H1 (cell line): ENCODE measurements at regions not wholly inside any gene's neighbourhood (a gene's known extent, or its start where the extent isn't known, plus 50 kb on each side); places are given as distances from the start of the nearest gene placed in this dataset.

Experiments used
- CTCF ChIA-PET: fragments of 300-600 bp; sonication (Branson Sonifier 250); formaldehyde crosslinking; loops from one replicate; lab custom pipeline; 2021; ENCODE audit not compliant: partially characterized antibody; lab: Charles Lee
- POLR2A ChIA-PET: fragments of 300-600 bp; sonication (Branson Sonifier 250); formaldehyde crosslinking; loops from one replicate; lab custom pipeline; 2021; ENCODE audit warnings: inconsistent platforms; ENCODE audit not compliant: partially characterized antibody; lab: Charles Lee
- DNase-seq, 2 experiments: peaks; one replicate each; pipeline versions ENCODE4 v3.0.0 to v3.0.0-alpha.2; 2010 to 2022; ENCODE audit warnings: low spot score in 2 of 2, low read depth in 1 of 2, mixed read lengths in 1 of 2
- FAIRE-seq: peaks from 2 replicates; lab custom pipeline; 2011; peaks lifted over from hg19 to GRCh38; lab: Jason Lieb, UNC
- H2AFZ ChIP-seq: 2 replicates; pipeline ENCODE4 v1.8.1; 2012; ENCODE audit warnings: low read length, inconsistent platforms
- H2AK5ac ChIP-seq: 2 replicates; pipeline ENCODE4 v1.6.1; 2013; ENCODE audit warnings: low read depth, low read length
- H2BK120ac ChIP-seq: replicated peaks from 2 replicates; pipeline ENCODE3; 2013; ENCODE audit warnings: low read depth, low read length, inconsistent platforms
- H2BK12ac ChIP-seq: 2 replicates; pipeline ENCODE4 v1.6.1; 2013; ENCODE audit warnings: low read depth, low read length
- H2BK15ac ChIP-seq: 2 replicates; pipeline ENCODE4 v1.6.1; 2013; ENCODE audit warnings: low read length
- H2BK20ac ChIP-seq: 2 replicates; pipeline ENCODE4 v1.6.1; 2013; ENCODE audit warnings: low read length
- H2BK5ac ChIP-seq: 2 replicates; pipeline ENCODE4 v1.6.1; 2013; ENCODE audit warnings: low read depth, low read length
- H3K14ac ChIP-seq: 2 replicates; pipeline ENCODE4 v1.6.1; 2013; ENCODE audit warnings: inconsistent platforms; ENCODE audit not compliant: insufficient read length
- H3K18ac ChIP-seq: 2 replicates; pipeline ENCODE4 v1.6.1; 2013; ENCODE audit warnings: low read length; ENCODE audit errors: extremely low read depth
- H3K23ac ChIP-seq: 2 replicates; pipeline ENCODE4 v1.6.1; 2013; ENCODE audit warnings: inconsistent platforms; ENCODE audit not compliant: insufficient read length
- H3K23me2 ChIP-seq: 2 replicates; pipeline ENCODE4 v1.6.1; 2013; ENCODE audit warnings: low read depth, low read length
- H3K27ac ChIP-seq: 2 replicates; pipeline ENCODE4 v1.6.1; 2011; ENCODE audit warnings: low read depth, low read length, inconsistent platforms
- H3K27me3 ChIP-seq, 4 experiments: replicated peaks in 1 of 4; 1 replicate in 1 of 4; 2 replicates in 3 of 4; pipeline versions ENCODE4 v1.6.1 to v1.8.1; 2011 to 2013; ENCODE audit warnings: low read length in 3 of 4, mild to moderate bottlenecking in 3 of 4, inconsistent platforms in 2 of 4, mixed read lengths in 2 of 4, moderate library complexity in 1 of 4; ENCODE audit not compliant: control insufficient read depth in 3 of 4, insufficient read depth in 3 of 4; ENCODE audit errors: extremely low read depth in 1 of 4
- H3K36me3 ChIP-seq, 4 experiments: 2 replicates each; pipeline versions ENCODE4 v1.6.1 to v1.8.1; 2011 to 2013; ENCODE audit warnings: mild to moderate bottlenecking in 4 of 4, low read length in 3 of 4, moderate library complexity in 2 of 4, control low read depth in 1 of 4, inconsistent platforms in 1 of 4; ENCODE audit not compliant: insufficient read depth in 4 of 4, control insufficient read depth in 2 of 4
- H3K4ac ChIP-seq: replicated peaks from 2 replicates; pipeline ENCODE3; 2013; ENCODE audit warnings: low read length, low read depth, mixed read lengths, inconsistent platforms; ENCODE audit not compliant: insufficient read length
- H3K4me1 ChIP-seq, 4 experiments: replicated peaks in 1 of 4; 1 replicate in 1 of 4; 2 replicates in 3 of 4; pipeline versions ENCODE4 v1.6.1 to v1.8.1; 2011 to 2013; ENCODE audit warnings: low read length in 3 of 4, inconsistent platforms in 2 of 4, mixed read lengths in 1 of 4; ENCODE audit not compliant: insufficient read depth in 4 of 4, control insufficient read depth in 3 of 4
- H3K4me2 ChIP-seq, 2 experiments: 2 replicates each; pipeline versions ENCODE4 v1.6.1 to v1.8.1; 2011 to 2013; ENCODE audit warnings: low read depth in 2 of 2, low read length in 2 of 2, control low read depth in 1 of 2, inconsistent platforms in 1 of 2, mild to moderate bottlenecking in 1 of 2; ENCODE audit not compliant: insufficient read depth in 1 of 2
- H3K4me3 ChIP-seq, 4 experiments: fragments of 200-600, 300-600 bp in 1 of 4; sonication (generic), shearing (Covaris generic), sonication (Bioruptor Twin) in 1 of 4; 2 replicates each; pipeline versions ENCODE4 v1.5.1 to v1.8.1; 2011 to 2016; ENCODE audit warnings: low read length in 4 of 4, low read depth in 3 of 4, control low read depth in 2 of 4, inconsistent platforms in 2 of 4, mild to moderate bottlenecking in 2 of 4, mixed read lengths in 1 of 4, moderate library complexity in 1 of 4; ENCODE audit not compliant: insufficient read depth in 2 of 4; ENCODE audit errors: extremely low read depth in 1 of 4
- H3K56ac ChIP-seq: replicated peaks from 2 replicates; pipeline ENCODE3; 2013; ENCODE audit warnings: low read depth, mild to moderate bottlenecking, mixed read lengths, low read length, inconsistent platforms; ENCODE audit not compliant: insufficient read length
- H3K79me1 ChIP-seq: 2 replicates; pipeline ENCODE4 v1.6.1; 2013; ENCODE audit warnings: low read depth, low read length, control low read depth
- H3K79me2 ChIP-seq, 2 experiments: 2 replicates each; pipeline versions ENCODE4 v1.6.1 to v1.8.1; 2012 to 2013; ENCODE audit warnings: low read length in 2 of 2, mild to moderate bottlenecking in 2 of 2, inconsistent platforms in 1 of 2; ENCODE audit not compliant: insufficient read depth in 2 of 2, control insufficient read depth in 1 of 2
- H3K9ac ChIP-seq, 4 experiments: replicated peaks in 1 of 4; 1 replicate in 1 of 4; 2 replicates in 3 of 4; pipeline versions ENCODE4 v1.6.1 to v1.8.1; 2011 to 2013; ENCODE audit warnings: low read depth in 3 of 4, low read length in 3 of 4, control low read depth in 2 of 4, mild to moderate bottlenecking in 2 of 4, moderate library complexity in 2 of 4, inconsistent platforms in 1 of 4; ENCODE audit errors: extremely low read depth in 1 of 4
- H3K9me3 ChIP-seq, 2 experiments: 2 replicates each; pipeline versions ENCODE4 v1.6.1 to v1.8.1; 2012 to 2013; ENCODE audit warnings: mild to moderate bottlenecking in 2 of 2, moderate library complexity in 2 of 2, control low read depth in 1 of 2, inconsistent platforms in 1 of 2, low read depth in 1 of 2, low read length in 1 of 2, mixed read lengths in 1 of 2; ENCODE audit not compliant: insufficient read depth in 2 of 2
- H4K20me1 ChIP-seq, 2 experiments: replicated peaks in 1 of 2; 2 replicates each; pipeline versions ENCODE3 to v1.8.1; 2011 to 2013; ENCODE audit warnings: inconsistent platforms in 2 of 2, low read length in 2 of 2, mild to moderate bottlenecking in 1 of 2; ENCODE audit not compliant: insufficient read depth in 2 of 2, control insufficient read depth in 1 of 2
- H4K5ac ChIP-seq: 2 replicates; pipeline ENCODE4 v1.6.1; 2013; ENCODE audit warnings: low read length, low read depth, mixed read lengths, inconsistent platforms; ENCODE audit not compliant: insufficient read length
- H4K8ac ChIP-seq: 2 replicates; pipeline ENCODE4 v1.8.0; 2013; ENCODE audit warnings: mild to moderate bottlenecking, moderate library complexity, low read length, inconsistent platforms; ENCODE audit not compliant: insufficient read depth; ENCODE audit errors: extremely low read depth
- H4K91ac ChIP-seq: replicated peaks from 2 replicates; pipeline ENCODE3; 2013; ENCODE audit warnings: low read length, mixed read lengths, inconsistent platforms; ENCODE audit not compliant: insufficient read length
- RXRA ChIP-seq: IDR thresholded peaks from 2 replicates; pipeline ENCODE4 v1.6.1; 2011; ENCODE audit warnings: low read depth, mild to moderate bottlenecking, low read length, moderate library complexity; ENCODE audit not compliant: insufficient read depth
- WGBS, 2 experiments: shearing (Covaris generic) in 1 of 2; methylation state at CpG; one replicate each; pipeline versions ENCODE4 v1.1.6 to v1.1.7; 2013 to 2015; ENCODE audit warnings: low lambda C conversion rate in 2 of 2, mixed read lengths in 2 of 2, inconsistent platforms in 1 of 2, low coverage in 1 of 2, missing lambda C conversion rate in 1 of 2; ENCODE audit not compliant: insufficient replicate concordance in 2 of 2, insufficient coverage in 1 of 2, insufficient read length in 1 of 2; ENCODE audit errors: extremely low coverage in 1 of 2, missing lambda C conversion rate in 1 of 2; 5-methylcytosine and 5-hydroxymethylcytosine counted together

DNA sequence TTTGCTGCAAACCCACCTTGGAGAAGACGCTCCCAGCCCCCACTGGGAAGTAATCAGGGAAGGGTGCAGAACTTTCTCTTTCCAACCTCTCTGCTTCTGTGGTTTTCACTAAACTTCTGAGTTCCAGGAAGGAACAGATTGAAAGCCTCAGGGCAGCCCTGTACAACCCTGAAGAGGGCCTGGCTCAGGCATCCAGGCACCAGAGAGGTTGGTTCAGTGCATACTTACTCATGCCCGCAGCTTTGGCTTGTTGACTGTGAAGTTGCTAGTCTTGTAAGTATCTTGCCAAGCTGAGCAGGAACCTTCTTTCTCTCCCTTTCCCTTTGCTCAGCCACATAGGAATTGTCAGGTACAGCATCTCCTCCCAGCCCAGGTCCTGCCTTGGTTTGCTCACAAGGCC is 272.2 kb upstream of the FOXQ1 start:
- WGBS, 2 experiments: 100% methylated on average over 2 of the region's 2 CpGs; no CpG with 5 or more reads in 1 of the 2 experiments
- H3K36me3 ChIP-seq: no peaks in the 10 kb centered on the region

More for the DNA sequence above, 272.2 kb upstream of the FOXQ1 start:
- no peak overlapping the region for H3K4me2 ChIP-seq
- H4K5ac ChIP-seq: no peak overlapping the region
- H2BK15ac ChIP-seq: no peak overlapping the region
- no peak overlapping the region for H3K18ac ChIP-seq
- FAIRE-seq (no peak), DNase-seq (no peak)
- H2AK5ac ChIP-seq: no peak overlapping the region
- no peaks in the 10 kb centered on the region for H3K4me1 ChIP-seq
- H3K9me3 ChIP-seq: no peaks in the 10 kb centered on the region
- no peaks in the 10 kb centered on the region; a peak in 1 of 7 replicates for H3K27me3 ChIP-seq
- H2BK12ac ChIP-seq: no peak overlapping the region
- H3K27ac ChIP-seq: no peak overlapping the region
- no peak overlapping the region for H3K4ac ChIP-seq
- H2BK20ac ChIP-seq: no peak overlapping the region
- H3K79me1 ChIP-seq: no peaks in the 10 kb centered on the region
- no peak overlapping the region for H4K8ac ChIP-seq
- H3K23ac ChIP-seq: no peak overlapping the region
- H2BK120ac ChIP-seq: no peak overlapping the region
- H3K9ac ChIP-seq: no peak overlapping the region
- no peak overlapping the region for H2AFZ ChIP-seq
- no peaks in the 10 kb centered on the region for H4K20me1 ChIP-seq
- TF ChIP-seq RXRA: no peak
- no peak overlapping the region for H3K4me3 ChIP-seq
- ChIA-PET CTCF (no interaction called here), POLR2A (no interaction called here)
- H3K79me2 ChIP-seq: no peaks in the 10 kb centered on the region
- H2BK5ac ChIP-seq: no peak overlapping the region
- H4K91ac ChIP-seq: no peak overlapping the region
- H3K23me2 ChIP-seq: no peaks in the 10 kb centered on the region
- no peak overlapping the region for H3K56ac ChIP-seq
- no peak overlapping the region for H3K14ac ChIP-seq
